ENCODE measurements at regions not wholly inside any gene's neighbourhood (a gene's known extent, or its start where the extent isn't known, plus 50 kb on each side); places are given as distances from the start of the nearest gene placed in this dataset.

DNA sequence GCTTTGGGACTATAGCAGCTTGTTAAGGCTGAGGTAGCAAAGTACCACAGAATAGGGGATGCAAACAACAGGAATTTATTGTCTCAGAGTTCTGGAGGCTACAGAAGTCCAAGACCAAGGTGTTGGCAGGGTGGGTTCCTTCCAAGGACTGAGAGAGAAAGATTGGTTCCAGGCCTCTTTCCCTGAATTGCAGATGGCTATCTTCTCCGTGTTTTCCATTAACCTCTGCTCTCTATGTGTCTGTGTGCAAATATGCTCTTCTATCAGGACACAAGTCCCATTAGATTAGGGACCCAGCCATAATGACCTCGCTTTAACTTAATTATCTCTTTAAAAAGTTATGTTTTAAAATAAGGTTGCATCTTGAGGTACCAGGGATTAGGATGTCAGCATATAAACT lies 1732.9 kb upstream of the SLC10A2 start:
- no peaks in the 10 kb centered on the region for H3K9me3 ChIP-seq (ENCODE audit: low read length)
- DNase-seq (ENCODE audit: low spot score) = no peak
- POLR2A ChIA-PET = no interaction called here
- CTCF ChIA-PET (ENCODE audit: unreplicated experiment) = no interaction called here
- H2AFZ ChIP-seq (ENCODE audit: low read length) = no peak overlapping the region
- intact Hi-C loops (cut with micrococcal nuclease; ENCODE audit: unreplicated experiment) = no loop called here
- H3K27ac ChIP-seq (ENCODE audit: low read depth, low read length, poor library complexity, severe bottlenecking) = no peak overlapping the region
- TF ChIP-seq EZH2phosphoT487 (IDR thresholded peaks at IDR 0.05; ENCODE audit: borderline replicate concordance, low read depth, low read length) = no peak
- TF ChIP-seq, protein P1, sequence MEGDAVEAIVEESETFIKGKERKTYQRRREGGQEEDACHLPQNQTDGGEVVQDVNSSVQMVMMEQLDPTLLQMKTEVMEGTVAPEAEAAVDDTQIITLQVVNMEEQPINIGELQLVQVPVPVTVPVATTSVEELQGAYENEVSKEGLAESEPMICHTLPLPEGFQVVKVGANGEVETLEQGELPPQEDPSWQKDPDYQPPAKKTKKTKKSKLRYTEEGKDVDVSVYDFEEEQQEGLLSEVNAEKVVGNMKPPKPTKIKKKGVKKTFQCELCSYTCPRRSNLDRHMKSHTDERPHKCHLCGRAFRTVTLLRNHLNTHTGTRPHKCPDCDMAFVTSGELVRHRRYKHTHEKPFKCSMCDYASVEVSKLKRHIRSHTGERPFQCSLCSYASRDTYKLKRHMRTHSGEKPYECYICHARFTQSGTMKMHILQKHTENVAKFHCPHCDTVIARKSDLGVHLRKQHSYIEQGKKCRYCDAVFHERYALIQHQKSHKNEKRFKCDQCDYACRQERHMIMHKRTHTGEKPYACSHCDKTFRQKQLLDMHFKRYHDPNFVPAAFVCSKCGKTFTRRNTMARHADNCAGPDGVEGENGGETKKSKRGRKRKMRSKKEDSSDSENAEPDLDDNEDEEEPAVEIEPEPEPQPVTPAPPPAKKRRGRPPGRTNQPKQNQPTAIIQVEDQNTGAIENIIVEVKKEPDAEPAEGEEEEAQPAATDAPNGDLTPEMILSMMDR (conservative IDR thresholded peaks at IDR 0.05; ENCODE audit: low read length) = no peak
- no peaks in the 10 kb centered on the region for H3K36me3 ChIP-seq (ENCODE audit: insufficient read depth, low read length)
- H3K4me3 ChIP-seq (ENCODE audit: low read depth, low read length, poor library complexity, severe bottlenecking) = no peak overlapping the region
- no peaks in the 10 kb centered on the region for H3K9me2 ChIP-seq (ENCODE audit: insufficient read depth, low read length)
- H3K79me2 ChIP-seq (ENCODE audit: insufficient read depth, low read depth, low read length) = no peaks in the 10 kb centered on the region
- H3K4me2 ChIP-seq (ENCODE audit: low read length) = no peak overlapping the region
- no TSS peak for BruUV-seq (replicated peaks)
- H3K4me1 ChIP-seq (ENCODE audit: insufficient read depth, low read length, poor library complexity, severe bottlenecking) = no peaks in the 10 kb centered on the region
- H4K20me1 ChIP-seq (ENCODE audit: insufficient read depth, low read length) = no peaks in the 10 kb centered on the region

GRCh38 chr13:104798486-104798885 lies 1732.3 kb upstream of the SLC10A2 start:
- POLR2A ChIA-PET = no interaction called here
- H3K27ac ChIP-seq (ENCODE audit: low read depth, low read length, poor library complexity, severe bottlenecking) = no peak overlapping the region
- no peaks in the 10 kb centered on the region for H3K36me3 ChIP-seq (ENCODE audit: insufficient read depth, low read length)
- CTCF ChIA-PET (ENCODE audit: unreplicated experiment) = no interaction called here
- no peaks in the 10 kb centered on the region for H3K9me2 ChIP-seq (ENCODE audit: insufficient read depth, low read length)
- no peak overlapping the region for H3K4me3 ChIP-seq (ENCODE audit: low read depth, low read length, poor library complexity, severe bottlenecking)
- no peaks in the 10 kb centered on the region for H3K4me1 ChIP-seq (ENCODE audit: insufficient read depth, low read length, poor library complexity, severe bottlenecking)
- TF ChIP-seq EZH2phosphoT487 (IDR thresholded peaks at IDR 0.05; ENCODE audit: borderline replicate concordance, low read depth, low read length) = no peak
- TF ChIP-seq, protein P1 (conservative IDR thresholded peaks at IDR 0.05; ENCODE audit: low read length) = no peak
- no peaks in the 10 kb centered on the region for H3K79me2 ChIP-seq (ENCODE audit: insufficient read depth, low read depth, low read length)
- H2AFZ ChIP-seq (ENCODE audit: low read length) = no peak overlapping the region
- DNase-seq (ENCODE audit: low spot score) = no peak
- H4K20me1 ChIP-seq (ENCODE audit: insufficient read depth, low read length) = no peaks in the 10 kb centered on the region
- H3K4me2 ChIP-seq (ENCODE audit: low read length) = no peak overlapping the region
- intact Hi-C loops (cut with micrococcal nuclease; ENCODE audit: unreplicated experiment) = no loop called here
- no peaks in the 10 kb centered on the region for H3K9me3 ChIP-seq (ENCODE audit: low read length)
- BruUV-seq (replicated peaks) = no TSS peak

- Histone ChIP-seq H3K79me2 (ENCODE audit: insufficient read depth, low read depth, low read length) (no peaks in the 10 kb centered on the region), H3K4me2 (ENCODE audit: low read length) (no peak overlapping the region), H3K4me1 (ENCODE audit: insufficient read depth, low read length, poor library complexity, severe bottlenecking) (no peaks in the 10 kb centered on the region), H3K9me2 (ENCODE audit: insufficient read depth, low read length) (no peaks in the 10 kb centered on the region), H2AFZ (ENCODE audit: low read length) (no peak overlapping the region), H3K27ac (ENCODE audit: low read depth, low read length, poor library complexity, severe bottlenecking) (no peak overlapping the region), H3K4me3 (ENCODE audit: low read depth, low read length, poor library complexity, severe bottlenecking) (no peak overlapping the region), H3K9me3 (ENCODE audit: low read length) (no peaks in the 10 kb centered on the region), H3K36me3 (ENCODE audit: insufficient read depth, low read length) (no peaks in the 10 kb centered on the region), H4K20me1 (ENCODE audit: insufficient read depth, low read length) (no peaks in the 10 kb centered on the region)
- no peak for DNase-seq (ENCODE audit: low spot score)
- TF ChIP-seq, protein P1 (conservative IDR thresholded peaks at IDR 0.05; ENCODE audit: low read length) = no peak
- no peak for TF ChIP-seq EZH2phosphoT487 (IDR thresholded peaks at IDR 0.05; ENCODE audit: borderline replicate concordance, low read depth, low read length)
- CTCF ChIA-PET (ENCODE audit: unreplicated experiment) = no interaction called here
- no TSS peak for BruUV-seq (replicated peaks)
- intact Hi-C loops (cut with micrococcal nuclease; ENCODE audit: unreplicated experiment) = no loop called here
- POLR2A ChIA-PET = interaction anchor here (0.5 kb wide), 1 partner anchor 36 kb away, joined by 3 read pairs; no protein-coding TSS in a partner anchor
Observed at GRCh38 chr13:104796581-104796980, 1730.4 kb upstream of the SLC10A2 start.

Data from OCI-LY7 (cell line).